Posterior vena cava (tissue), 2 donors: ENCODE measurements at regions not wholly inside any gene's neighbourhood (a gene's known extent, or its start where the extent isn't known, plus 50 kb on each side); places are given as distances from the start of the nearest gene placed in this dataset.

ENCODE experiments used
- DNase-seq: peaks from one replicate; pipeline ENCODE4 v3.0.0-alpha.2; 2020; ENCODE audit warnings: low spot score
- intact Hi-C, 2 donors: fragments of 100-400 bp; cut with DNase I; formaldehyde crosslinking; loops; one replicate each; pipeline versions ENCODE4 v1.14.1 to v1.14.2; 2022 to 2023
- donor health status: DM: yes; HTN: yes; CAD: no.
- donor health status: DM: yes; HTN: yes; CAD: no.

DNA sequence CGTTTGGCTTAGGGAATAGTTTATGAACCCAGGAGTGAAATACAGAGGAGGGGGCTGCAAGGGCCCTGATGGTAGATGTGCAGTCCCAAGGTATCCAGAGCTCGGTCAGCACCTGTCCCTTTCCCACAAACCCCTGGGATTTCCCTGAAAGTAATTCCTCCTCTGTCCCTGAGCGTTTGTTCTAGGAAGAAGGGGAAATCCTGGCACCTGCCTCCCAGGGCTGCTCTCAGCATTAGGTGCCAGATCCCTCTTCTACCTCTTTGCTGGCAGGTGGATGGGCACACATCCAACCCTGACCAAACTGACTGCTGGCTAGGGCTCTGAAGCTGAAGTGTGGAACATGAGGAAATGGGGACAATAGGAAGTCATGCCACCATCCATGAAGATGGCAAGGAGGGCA, 824.0 kb downstream of the SLC4A3 start:
- intact Hi-C loops: no loop called here

DNA sequence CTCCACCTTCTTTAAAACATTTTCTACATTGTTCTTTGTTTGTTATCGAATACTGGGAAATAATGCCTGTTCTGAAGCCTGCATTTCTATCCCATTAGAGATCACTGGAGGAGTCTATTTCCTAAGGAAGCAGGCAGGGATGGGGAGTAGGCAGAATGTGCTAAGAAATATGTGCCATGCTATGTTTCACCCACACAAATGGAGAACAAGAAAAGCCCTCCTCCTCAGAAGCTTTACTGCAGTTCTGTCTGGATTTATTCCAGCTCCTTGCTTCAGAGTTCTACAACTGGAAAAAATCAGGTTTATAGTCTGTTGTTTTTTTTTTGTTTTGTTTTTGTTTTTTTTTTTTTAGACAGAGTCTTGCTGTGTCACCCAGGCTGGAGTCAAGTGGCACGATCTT, 825.1 kb downstream of the SLC4A3 start:
- intact Hi-C loops: no loop called here
- no peak for DNase-seq

More for the DNA sequence above, 824.0 kb downstream of the SLC4A3 start:
- peak; percentile 59 for DNase-seq

DNA sequence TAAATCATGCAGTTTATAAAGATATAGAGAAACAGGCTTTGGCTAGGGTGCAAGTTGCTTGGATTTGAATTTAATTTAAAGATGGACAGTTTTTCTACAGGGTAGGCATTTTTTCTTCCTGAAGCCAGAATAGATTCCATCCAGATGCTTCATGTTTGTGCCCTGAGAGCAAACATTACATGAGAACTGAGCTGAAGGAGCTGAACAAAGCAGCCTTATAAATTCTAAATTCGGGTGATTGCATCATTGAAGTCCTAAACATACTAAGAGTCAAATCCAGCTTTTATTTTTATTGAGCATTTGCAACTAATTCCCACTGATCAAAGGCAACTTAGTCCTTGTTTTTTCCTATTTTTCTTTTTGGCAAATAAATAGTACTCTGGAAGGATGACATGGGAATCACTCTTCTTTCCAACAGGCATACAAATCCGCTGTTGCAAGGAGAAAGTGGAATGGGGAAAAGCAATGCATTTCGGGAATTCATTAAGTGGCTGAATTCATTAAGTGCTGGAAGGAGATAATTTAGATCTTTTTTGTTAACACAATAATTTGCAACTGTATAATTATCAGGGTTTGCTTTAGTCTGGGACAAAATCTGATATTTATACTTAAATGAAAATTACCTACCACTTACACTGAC, 828.0 kb downstream of the SLC4A3 start:
- intact Hi-C loops: no loop called here

DNA sequence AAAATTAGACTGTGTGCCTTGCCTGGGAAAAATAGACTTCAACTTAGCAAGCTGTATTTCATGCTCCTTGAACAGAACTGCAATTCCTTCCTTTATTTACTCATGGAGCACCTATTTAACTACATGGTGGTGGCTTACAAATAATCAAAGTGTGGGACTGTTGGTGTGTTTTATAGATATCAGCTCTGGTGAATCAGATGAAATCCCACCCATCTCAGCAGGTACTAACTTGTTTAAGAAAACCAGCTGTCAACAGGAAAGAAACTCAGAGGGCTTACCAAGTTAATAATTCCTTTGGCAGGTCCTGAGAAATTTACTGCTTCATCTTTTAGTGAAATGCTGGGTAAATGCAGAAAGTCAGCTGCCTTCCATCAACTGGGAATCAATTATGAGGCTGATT, 830.6 kb downstream of the SLC4A3 start:
- no peak for DNase-seq
- intact Hi-C loops: no loop called here

More for the DNA sequence above, 828.0 kb downstream of the SLC4A3 start:
- DNase-seq: no peak

DNA sequence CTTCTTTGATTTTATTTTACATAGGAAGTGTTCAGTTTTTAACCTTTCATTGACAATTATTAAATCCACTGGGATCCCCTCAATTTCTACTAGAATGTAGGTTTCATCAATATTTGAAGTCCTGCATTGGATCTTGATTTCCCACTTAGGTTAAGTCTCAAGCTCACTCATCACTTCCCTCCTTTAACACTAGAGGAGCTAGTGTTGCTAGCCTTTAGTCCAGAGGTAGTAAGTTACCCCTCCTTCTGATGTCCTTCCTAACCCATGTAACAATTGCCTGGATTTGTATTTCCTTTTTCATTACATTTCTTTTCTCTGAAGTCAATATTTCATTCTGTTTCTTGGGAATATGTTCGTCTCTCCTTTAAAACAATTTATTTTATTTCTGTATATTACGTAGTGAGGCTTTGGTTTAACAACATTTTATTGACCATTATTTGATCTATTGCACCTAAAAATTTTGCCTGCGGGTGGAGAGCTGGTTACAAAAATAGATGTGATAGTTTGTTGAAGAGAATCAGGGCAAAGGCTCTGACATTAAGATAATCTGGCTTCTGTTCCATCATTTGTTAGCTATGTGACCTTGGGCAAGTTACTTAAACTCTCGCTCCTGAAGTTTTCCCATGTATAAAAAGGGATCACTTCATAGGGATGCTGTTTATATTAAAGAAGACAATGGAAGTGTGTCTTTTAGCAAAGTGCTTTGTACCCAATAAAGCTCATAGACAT, 833.0 kb downstream of the SLC4A3 start:
- no peak for DNase-seq
- intact Hi-C loops: loop anchor here in 1 of 2 donors (5.0 kb wide), 1 partner anchor 167 kb away; no protein-coding TSS in a partner anchor

DNA sequence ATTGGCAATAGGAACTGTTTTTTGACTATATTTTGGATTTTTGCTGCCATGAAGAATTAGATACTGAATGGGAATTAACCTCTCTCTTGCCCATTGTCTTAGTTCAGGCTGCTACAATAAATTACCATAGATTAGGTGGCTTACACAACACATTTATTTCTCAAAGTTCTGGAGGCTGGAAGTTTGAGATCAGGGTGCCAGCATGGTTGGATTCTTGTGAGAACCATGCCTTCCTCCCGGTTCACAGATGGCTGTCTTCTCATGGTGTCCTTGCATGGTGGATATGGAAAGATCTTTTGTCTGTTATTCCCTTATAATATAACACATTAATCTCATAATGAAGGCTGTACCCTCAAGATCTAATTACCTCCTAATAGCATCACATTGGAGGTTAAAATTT, 836.4 kb downstream of the SLC4A3 start:
- intact Hi-C loops: loop anchor here in 1 of 2 donors (5.0 kb wide), 1 partner anchor 163 kb away; no protein-coding TSS in a partner anchor
- DNase-seq: no peak

DNA sequence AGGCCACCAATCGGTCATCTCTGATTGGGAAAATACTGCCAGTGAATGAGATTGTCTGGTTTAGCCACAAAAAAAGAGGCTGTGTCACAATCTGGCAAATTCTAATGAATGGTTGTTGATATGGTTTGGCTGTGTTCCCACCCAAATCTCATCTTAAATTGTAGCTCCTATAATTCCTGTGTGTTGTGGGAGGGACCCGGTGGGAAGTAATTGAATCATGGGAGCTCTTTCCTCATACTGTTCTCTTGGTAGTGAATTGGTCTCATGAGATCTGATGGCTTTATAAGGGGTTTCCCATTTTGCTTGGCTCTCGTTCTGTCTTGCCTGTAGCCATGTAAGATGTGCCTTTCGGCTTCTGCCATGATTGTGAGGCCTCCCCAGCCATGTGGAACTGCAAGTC, 838.3 kb downstream of the SLC4A3 start:
- DNase-seq: no peak
- intact Hi-C loops: no loop called here

DNA sequence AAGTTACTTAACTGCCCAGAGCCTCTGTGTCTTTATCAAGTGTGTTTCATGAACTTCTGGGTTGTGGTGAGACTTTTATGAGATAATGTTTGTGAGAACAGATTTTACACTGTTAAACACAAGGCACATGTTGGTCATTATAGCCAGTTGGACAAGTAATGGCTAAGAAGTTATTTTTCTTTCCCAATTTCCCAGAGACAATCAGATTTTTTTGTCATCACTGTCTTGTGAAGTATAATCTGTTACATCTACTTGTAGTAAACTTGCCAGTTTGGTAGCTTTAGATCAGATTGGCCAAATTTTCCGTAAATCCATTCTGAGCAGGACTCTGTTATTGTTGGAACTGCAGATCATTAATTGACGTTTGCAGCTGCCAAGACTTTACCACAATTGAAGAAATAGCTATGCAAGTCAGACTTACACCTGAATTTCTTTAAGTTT, 838.8 kb downstream of the SLC4A3 start:
- intact Hi-C loops: no loop called here
- DNase-seq: no peak

DNA sequence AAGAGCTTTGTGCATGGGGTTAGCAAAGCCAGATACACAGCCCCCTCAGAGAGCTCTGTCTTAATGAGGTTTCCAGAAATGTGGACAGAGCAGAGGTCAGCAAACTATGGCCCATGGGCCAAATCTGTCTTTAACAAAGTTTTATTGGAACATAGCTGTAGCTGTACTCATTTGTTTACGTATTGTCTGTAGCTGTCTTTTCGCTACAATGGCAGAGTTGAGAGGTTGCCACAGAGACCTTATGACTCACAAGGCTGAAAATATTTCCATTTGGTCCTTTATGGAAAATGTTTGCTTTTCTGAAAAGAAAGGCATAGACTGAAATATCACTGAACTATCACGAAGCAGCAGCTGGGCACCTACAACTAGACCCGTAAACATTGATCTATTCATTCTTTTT, 841.8 kb downstream of the SLC4A3 start:
- DNase-seq: no peak
- intact Hi-C loops: no loop called here

DNA sequence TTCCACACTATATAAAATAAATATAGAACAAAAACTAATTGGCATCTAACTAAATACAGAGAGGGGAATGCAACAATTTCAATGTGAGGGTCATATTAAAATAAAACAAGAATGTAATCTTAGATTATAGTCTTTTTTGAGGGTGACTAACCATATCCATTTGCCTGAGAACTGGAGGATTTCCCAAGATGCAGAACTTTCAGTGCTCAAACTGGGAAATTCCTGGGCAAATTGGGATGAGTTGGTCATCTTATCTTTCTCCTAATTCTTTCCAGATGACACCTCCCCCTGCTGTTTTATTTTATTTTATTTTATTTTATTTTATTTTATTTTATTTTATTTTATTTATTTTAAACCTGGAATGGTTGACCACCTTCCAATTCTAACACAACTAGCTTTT, 846.2 kb downstream of the SLC4A3 start:
- intact Hi-C loops: no loop called here
- DNase-seq: no peak

DNA sequence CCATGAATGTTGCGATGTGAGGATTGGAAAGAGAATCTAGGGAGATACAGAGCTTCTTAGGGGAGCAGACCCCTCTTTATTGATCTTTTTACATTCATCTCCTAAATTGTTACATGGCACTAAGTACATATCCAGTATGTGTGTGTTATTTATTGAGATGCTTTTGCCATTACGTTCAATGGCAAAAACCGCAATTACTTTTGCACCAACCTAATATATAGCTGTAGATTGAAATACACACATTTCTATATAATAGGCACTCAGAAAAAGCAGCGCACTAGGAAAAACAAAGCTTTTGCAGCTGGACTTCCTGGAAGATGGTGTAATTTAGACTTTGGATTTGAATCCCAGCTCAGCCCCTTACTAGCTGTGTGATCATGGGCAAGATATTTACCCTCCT, 849.4 kb downstream of the SLC4A3 start:
- intact Hi-C loops: no loop called here
- no peak for DNase-seq

DNA sequence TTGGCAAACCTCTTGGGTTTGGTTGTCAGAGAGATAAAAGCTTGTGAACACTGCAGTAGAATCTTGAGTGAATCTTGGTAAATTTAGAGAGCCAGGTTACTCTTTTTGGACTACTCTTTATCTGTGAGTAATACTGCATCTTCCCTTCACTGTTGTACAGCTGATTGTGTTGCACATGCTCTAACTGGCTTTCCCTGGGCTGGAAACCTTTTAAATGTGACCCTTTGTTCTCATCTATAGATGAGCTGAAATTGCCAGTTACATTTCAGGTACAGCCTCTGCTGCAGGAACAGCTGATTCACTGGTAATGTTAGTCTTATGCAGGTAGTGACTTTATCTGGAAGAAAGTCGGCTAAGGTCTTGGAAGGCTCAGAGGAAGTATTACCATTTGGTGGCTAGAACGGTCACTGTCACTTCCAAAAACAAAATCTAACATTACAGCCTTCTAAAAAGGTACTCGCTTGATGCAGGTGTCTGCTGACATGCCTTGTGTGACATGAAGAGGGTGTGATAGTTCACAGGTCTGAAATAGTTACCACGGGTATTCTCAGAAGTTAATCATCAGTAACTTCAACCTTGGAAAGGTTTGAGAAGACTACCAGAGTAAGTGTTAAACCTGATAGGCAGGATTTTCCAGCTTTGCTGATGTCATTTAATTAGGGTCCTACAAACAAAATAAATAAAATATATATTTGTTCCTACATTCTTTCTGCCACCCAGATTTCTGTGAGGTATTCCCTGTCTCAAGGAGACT, 851.1 kb downstream of the SLC4A3 start:
- DNase-seq: no peak
- intact Hi-C loops: no loop called here

DNA sequence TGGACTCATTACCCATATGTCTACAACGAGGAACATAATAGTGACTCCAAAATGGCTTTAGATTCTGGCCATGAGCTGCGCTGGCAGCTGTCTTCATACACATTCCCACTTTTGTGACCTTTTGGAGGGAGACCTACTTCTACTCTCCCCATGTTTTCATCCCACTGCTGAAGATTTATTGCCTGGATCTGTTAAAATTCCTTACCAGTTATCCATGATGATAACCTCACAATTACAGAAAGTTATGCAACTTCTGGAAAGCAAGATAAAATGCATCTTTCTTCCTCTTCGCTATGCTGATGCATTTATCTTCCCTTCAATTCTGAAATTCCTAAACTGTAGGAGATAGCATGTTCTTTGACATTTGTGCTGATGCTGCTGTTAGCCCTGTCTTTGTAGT, 855.3 kb downstream of the SLC4A3 start:
- intact Hi-C loops: no loop called here
- no peak for DNase-seq

DNA sequence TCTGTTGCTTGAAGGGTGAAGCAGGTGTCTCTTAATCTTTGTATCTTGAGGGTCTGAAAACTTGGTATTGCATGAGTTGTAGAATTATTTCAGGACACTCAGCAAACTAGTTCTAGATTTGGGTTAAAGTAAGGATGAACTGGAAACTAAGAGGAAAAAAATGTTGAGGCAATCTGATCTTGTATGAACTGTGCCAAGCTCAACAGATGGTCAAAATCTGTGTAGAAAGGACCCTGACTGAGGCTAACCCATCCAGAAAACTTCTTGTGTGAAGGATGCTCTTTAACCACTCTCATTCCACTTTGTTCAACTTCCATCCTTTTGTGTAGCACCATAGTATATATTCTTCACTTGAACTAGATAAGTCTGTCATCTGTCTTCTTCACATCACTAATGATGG, 861.7 kb downstream of the SLC4A3 start:
- intact Hi-C loops: no loop called here
- no peak for DNase-seq

DNA sequence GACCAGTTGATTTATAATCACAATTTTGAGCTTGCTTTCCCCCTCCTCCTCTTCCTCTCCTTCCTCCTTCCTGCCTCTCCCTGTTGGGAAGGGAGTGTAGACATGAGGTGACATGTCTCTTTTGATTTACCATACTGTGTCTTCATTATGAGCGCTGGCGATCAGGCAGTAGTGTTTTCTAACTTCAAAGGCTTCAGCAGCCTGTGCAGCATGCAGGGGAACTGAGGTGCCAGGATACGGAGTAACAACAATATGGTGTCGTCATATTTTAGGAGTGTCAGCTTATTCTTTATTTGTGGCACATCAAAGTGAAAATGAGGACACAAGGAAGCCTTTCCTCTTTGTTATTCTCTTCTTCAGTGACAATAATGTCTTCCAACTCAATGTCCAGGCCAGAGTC, 864.2 kb downstream of the SLC4A3 start:
- intact Hi-C loops: no loop called here
- DNase-seq: no peak

DNA sequence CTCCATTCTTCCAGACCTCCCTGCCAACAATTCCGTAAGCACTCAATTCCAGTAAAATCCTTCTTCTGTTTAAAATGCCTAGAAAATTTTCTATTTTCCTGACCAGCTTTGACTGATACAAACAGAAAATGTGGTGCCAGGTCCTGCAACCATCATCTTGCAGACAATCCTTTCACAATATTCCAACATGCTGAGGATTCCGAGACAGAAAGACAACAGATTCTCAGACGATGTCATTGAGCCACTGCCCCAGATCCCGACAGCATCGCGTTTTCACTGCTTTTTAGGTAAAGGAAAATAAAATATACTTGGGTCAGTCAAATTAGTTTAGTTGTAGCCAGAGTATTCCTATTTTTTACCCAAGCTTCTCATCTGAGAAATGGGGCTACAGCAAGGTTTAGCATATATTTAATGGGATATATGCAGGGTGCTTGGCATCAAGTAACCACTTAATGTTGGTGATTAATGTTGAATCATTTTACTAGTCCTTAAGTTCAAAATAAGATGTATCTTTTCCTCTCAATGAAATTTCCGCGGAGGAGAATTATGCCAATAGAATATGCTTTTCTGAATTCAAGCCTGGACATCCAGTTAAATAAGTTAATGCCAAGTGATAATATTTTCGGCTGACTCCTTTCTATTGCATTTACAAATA, 866.6 kb downstream of the SLC4A3 start:
- DNase-seq: no peak
- intact Hi-C loops: no loop called here

DNA sequence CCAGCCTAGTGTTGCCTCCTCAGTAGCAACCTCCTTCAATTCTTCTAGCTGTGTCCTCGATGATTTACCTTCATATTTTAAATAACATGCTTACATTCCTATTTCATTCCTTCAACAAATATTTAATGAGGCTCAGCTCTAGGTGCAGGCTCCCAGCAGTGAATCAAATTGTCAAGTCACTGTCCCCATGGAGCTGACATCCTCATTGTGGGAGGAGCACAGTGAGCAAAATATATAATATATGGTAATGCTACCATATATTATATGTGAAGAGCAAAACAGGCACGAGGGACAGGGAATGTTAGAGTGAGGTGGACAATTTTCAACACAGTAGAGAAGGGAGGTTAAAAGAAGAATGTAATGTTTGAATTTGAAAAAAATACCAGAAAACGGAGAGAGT, 869.1 kb downstream of the SLC4A3 start:
- DNase-seq: no peak
- intact Hi-C loops: no loop called here

DNA sequence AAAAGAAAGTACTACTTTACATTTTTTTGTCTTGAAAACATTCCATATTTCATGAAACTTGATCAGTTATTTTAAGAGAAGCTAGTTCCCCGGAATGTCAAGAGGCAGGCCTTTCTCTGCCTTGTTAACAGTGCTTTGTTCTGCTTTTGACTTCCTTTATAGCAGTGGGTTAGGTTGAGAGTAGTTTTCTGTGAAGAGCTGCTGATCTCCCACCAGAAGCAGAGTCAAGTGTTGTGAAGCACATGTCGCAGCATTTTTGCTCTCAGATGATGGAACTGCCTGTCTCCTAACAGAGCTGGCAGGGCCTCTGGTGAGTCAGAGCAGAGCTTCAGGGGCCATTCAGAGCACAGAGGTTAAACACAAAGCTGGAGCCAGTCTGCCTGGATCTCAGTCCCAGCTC, 871.8 kb downstream of the SLC4A3 start:
- peak; percentile 81 for DNase-seq
- intact Hi-C loops: no loop called here

DNA sequence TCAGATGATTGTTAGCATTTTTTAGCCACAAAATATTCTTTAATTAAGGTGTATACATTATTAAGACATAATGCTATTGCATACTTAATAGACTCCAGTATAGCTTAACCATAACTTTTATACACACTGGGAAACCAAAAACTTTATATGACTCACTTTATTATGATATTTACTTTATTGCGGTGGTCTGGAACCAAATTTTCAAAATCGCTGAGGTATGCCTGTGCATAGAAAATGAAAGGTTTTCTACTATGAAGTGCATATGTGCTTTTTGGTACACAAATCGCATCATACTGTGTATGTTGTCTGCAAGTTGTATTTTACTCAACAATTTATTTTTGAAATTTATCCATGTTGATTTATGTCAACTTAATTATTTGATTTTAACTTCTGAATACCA, 875.1 kb downstream of the SLC4A3 start:
- no peak for DNase-seq
- intact Hi-C loops: no loop called here

DNA sequence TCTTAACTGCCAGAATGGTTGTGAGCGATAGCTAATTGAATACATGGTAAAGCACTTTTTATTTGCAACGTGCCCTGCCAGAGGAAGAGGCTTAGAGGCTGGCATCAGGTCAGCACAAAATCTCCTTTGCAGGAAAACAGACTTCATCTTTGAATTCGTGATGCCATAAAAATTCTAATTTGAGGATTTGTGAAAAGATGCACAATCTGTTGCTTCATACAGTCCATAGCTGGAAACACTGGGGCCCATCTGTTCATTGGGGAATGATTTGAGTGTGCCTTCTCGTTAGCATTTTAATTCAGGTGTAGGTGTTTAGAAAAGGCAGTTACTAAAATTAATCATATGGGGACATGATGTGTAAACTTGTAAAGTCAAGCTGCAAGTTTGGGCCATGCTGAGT, 876.0 kb downstream of the SLC4A3 start:
- DNase-seq: no peak
- intact Hi-C loops: no loop called here
